GM19467 (cell line): ENCODE measurements at regions not wholly inside any gene's neighbourhood (a gene's known extent, or its start where the extent isn't known, plus 50 kb on each side); places are given as distances from the start of the nearest gene placed in this dataset.
"Not testable (repeated sequence)": the region's sequence is repeated elsewhere in the genome, so short reads cannot be mapped to it uniquely, and the experiment has no call there.

ENCODE experiments used
- ATAC-seq: cut with Tn5 transposase; IDR thresholded peaks from one replicate; pipeline ENCODE4 v1.9.1; 2021; ENCODE audit warnings: mild to moderate bottlenecking, moderate library complexity; ENCODE audit not compliant: unreplicated experiment

GRCh38 chr1:234907940-234908405 lies 220.7 kb downstream of the TOMM20 start:
- no peak for ATAC-seq

- ATAC-seq: no peak
Measured at GRCh38 chr1:234907208-234907939, 221.3 kb downstream of the TOMM20 start.

DNA sequence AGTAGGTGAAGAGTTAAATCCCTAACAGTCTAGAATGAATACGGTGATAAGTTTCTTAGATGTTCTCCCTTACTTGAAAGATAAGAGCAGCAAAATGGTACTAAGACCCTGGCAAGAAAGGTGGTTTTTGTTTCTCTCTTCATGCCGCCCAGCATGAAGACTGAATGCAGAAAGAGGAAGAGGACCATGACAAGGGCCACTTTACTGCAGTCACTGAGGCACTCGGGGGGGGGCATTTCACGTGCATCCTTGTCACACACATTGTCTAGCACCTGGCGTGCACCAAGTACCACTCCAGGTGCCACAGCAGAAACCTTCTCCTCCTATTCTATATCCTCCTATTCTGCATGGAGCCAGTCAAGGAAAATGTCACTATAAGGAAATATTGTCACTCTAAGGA lies 222.0 kb downstream of the TOMM20 start:
- no peak for ATAC-seq

DNA sequence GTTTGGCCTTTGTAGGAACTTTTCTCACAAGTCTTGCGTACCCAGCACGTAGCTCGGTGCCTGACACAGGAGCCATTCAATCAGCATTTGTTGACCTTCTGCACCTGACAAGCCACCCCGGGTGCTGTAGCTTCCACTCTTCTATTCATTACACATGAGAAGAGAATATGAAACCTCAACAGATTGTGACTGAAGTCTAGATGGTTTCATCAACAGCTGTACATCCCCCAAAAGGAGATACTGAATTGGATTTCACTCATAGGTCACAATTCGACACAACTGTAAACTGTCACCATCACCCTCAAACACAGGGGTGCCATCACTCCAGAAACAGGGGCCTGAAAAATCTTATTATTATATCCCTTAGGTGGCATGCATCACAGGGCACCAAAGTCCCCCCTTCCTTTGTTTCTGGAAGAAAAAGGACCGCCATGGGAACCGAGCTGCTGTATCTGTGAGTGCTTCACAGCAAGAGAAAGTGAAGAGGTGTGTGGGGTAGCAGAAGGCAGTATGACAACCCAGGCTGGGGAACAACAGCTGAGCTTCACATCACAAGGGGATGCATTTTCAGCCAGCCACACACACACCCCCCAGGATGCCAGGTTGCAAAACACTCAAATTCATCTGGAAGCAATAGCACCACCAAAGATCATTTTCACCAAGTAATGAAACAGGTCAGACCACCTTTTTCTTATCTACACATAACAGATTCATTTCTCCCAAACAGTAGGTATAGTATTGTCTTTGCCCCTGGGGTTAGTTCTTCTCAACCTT lies 225.7 kb downstream of the TOMM20 start:
- no peak for ATAC-seq

GRCh38 chr1:234901491-234902049 lies 227.1 kb downstream of the TOMM20 start:
- no peak for ATAC-seq

DNA sequence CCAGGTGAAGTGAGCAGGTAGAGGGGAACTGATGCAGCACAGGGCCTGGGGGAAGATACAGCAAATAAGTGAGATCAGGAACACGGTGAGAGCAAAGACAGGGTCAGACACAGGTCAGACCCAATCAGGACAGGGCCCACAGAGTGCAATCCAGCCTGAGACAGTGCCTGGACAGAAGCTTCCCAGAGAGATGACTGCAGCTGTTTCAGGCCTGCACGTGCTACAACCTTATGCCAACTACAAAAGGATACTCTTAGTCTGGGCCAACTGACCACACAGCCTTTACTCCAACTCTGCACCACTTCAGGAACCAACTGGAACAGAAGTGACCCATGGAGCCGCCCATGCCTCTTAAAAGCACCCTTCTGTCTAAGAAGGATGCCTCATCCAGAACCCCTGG lies 228.0 kb downstream of the TOMM20 start:
- ATAC-seq: no peak

DNA sequence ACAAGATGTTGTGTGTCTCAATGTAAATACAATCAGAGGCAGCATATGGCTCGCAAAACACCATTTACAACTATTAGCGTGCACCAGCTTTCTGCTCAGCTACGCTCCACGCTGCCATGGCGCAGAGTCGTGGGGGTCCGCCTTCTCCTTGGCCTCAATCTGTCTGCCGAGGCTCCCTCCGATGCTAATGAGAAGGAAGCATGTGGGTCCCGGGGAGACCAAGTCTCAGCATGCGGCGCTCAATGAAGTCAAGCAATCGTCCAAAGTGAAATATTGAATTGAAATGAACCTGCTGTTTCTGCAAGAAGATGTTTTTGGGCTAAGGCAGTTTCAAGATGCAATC lies 228.9 kb downstream of the TOMM20 start:
- ATAC-seq: no peak

DNA sequence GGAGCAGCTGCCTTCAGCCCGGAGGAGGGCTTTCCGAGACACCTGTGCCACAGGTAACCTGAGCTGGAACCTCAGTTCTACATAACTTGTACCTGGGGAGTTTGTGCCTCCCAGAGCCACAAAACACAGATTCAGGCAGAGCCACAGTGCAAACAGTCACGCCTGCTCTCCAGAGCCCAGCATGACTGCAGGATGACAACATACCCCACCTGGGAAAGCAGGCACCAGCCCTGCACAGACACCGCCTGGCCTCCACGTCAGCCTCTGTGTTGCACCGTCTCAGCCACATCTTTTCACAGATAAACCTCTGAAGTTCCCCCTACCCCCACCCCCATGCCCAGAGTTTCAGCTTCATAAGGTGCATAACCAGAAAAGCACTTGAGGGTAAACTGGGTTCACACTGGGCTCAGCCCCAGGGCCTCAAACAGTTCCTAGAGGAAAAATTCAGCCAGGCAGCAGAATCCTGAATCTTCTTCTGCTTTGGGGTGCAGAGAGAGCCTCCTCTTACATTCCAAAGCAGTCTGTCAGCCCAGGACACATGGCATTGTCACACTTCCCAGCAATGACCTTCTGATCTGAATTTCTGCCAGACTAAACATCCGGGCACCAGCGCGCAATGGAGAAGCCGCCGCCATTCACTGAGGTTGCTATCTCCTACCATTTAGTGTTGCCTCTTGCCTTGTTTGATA lies 229.5 kb downstream of the TOMM20 start:
- no peak for ATAC-seq

DNA sequence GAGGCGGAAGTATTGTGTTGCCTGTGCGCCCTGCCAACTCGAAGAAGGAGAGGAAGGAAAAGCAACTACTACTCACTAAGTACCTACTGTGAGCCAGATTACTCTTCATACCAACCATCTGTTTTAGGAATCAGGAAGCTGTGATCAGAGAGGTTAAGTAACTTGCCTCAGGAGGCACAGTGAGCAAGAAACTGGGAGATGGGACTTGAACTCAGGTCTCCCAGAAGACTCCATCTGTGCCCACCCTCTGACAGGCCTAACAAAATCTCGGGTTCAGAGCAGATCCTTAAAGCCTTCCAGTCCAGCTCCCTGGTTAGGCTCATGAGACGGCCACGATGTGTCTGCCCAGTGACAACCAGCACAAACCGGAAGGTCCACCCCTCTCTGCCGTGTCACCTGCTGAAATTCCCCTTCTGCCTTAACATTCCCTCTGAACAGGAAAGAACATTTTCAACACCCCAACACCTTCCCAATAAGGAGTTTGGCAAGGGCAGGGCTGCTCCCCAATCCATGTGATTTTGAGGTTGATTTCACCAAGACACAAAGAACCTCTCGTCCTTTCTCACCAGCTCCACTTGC lies 230.1 kb downstream of the TOMM20 start:
- ATAC-seq: no peak

DNA sequence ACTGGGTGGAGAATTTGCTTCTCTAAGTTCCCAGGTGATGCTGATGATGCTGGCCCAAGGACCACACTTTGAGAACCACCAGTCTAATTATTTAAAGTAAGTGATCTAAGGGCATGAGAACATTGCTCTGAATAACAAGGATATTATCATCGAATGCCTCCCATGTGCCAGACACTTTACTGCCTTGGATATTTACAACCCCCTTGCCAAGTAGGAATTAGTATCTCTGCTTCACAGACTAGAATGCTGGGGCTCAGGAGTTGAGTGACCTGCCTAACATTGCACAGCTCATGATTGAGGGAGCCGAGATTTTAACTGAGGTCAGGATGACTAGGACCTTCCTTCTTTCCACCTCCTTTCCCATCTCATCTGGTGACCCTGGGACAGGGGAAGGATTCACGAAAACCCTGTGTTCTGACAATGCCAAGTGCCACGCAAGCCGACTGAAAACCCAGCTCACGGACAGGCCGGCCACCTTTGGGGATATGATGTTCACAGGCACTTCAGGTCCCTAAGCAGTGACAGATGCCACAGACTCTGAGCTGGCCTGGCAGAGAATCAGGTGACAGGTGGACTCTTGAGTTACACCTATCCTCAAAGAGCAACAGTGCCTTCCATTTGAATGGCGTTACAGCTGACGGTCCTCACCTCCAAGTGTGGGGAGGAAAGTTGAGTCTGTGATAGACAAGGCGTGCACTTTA lies 230.7 kb downstream of the TOMM20 start:
- no peak for ATAC-seq

GRCh38 chr1:234897390-234897749 lies 231.3 kb downstream of the TOMM20 start:
- no peak for ATAC-seq

DNA sequence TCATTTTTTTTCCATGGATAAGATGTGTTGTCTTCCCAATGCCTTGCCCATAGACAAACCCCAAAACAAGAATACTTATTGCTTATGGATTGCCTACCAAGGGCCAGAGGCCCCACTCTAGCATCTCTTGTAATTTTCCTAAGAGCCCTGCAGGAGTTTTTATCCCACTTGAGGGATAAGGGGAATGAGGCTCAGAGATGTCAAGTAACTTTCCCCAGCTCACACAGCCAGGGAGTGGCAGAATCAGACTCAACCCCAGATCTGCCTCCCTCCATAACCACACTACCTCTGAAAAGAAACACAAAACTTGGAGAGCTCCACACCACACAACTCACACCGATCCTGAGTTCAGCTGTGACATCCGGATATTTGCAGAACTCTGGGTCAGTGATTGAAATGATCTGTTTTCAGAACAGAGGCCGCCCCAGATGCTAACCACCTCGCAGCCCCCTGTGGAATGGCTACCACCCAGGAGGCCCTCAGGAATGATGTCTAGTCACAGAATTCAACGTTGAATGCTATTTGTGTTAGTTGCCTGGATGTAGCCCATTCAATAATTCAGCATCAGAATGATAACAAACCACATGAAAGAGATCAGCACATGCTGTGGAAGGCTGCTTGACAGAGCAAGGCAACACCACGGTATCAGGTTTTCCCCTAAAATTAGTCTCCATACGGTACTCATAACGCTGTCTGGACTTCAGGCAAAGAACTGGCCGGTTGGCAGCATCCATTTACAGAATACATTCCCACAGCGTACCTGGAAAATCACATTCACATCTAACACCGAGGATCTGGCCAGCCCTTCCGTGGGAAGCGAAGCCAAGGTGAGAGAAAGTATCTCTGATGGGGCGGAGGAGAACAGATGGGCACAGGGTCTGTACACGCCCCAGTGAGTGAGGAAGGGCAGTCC lies 231.9 kb downstream of the TOMM20 start:
- ATAC-seq: no peak

DNA sequence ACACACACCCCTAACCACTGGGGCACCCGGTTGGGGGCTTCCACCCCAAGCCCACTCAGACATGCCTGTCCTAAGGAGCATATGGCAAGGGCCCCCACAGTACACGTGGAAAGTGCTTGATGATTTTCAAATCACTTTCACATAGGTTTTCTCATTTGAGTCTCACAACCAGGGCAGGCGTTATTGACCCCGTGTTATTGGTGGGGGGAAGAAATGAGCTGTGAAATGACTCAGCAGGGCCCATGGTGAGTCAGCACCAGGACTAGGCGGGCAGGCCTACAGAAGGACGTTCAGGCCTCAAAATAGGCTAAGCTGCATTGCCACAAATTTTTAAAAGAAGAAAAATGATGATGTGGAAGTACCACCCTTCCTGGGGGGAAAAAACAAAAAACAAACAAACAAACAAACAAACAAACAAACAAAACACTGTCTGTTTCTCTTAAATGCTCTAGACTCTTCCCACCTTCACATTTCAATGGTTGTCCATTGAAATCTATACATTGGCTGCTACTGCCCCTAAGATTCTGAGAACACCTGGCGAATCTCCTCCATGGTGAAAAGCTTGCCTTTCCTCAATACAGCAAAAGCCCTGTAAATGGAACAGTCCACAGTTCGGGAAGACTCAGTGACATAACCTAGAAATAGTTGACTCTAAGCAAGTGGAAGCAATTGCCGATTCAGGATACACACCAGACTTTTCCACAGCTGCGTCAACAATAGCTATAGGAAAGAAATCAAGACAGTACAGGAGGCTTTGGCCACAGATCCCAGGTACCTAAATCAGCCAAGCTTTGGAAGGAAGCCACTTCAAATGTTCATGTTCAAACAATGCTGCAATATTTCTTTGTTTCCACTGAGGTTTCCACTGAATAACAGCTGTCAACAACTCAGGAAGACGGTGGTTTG lies 234.7 kb downstream of the TOMM20 start:
- no peak for ATAC-seq

DNA sequence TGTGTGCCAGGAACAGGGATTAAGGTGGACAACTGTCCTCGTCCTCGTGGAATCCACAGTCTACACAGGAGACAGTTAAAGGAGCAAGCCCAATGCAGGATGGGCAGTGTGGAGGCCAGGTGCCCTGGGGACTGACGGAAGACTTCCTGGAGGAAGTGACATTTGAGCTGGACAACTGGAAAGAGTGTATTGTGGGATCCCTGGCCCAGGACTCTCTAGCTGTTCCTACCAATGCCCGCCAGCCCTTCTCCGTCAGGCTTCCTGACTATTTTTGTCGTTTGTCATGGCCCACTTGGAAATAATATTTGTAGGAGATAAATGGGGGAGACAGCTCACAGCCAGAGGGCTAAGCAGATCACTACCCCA lies 235.3 kb downstream of the TOMM20 start:
- ATAC-seq: no peak

DNA sequence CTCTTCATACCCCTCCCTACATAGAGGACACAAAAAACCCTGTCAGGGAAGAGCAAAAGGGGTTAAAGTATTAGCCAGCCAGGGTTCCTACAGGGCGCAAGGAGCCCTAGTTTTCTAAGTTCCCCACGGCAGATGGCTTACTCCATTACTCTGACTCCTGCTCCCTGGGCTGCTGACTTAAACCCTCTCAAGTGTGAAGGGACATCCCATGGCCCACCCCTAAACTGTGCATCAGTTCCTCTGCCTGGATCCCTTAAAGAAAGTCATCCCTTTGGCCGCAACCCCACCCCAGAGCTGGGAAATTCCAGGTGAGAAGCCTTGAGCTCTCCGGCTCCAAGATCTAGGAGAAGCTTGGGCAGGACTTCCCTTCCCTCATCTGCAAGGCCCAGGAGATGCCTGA lies 236.0 kb downstream of the TOMM20 start:
- no peak for ATAC-seq

DNA sequence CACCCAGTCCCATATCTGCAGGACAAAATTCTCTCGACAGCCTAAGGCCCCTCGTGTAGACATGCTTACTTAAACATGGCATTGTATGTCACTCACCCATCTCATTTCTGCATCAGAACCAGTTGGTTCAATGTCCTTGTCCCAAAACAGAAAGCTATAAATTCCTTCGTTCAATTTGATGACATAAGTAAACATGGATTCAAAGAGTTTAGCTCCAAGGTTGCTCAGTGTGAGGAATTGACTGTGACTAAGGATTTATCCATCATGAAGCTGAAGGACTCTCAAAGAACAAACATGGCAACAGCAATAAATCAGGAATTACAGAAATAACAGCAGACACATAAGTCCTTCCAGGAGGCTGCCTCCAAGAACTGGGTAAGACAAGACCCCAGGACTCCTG lies 237.2 kb downstream of the TOMM20 start:
- ATAC-seq: no peak

DNA sequence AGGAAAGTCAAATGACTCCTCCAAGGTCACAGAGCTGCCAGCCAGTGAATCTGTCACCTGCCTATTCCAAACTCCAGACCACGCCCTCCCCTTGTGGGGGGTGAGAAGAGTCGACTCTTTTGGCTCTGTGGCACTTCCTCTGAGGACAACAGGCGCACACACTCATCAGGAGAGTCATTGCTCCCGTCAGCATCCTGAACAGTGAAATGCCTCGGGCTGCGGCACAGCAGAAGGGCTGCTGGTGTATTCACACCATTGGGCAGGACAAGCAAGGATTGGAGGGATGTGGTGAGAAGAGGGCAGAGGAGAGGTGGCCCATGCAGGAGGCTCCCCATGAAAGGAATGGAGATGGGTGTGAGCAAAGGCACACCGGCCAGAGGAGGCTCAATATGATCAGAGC lies 239.0 kb downstream of the TOMM20 start:
- ATAC-seq: no peak

DNA sequence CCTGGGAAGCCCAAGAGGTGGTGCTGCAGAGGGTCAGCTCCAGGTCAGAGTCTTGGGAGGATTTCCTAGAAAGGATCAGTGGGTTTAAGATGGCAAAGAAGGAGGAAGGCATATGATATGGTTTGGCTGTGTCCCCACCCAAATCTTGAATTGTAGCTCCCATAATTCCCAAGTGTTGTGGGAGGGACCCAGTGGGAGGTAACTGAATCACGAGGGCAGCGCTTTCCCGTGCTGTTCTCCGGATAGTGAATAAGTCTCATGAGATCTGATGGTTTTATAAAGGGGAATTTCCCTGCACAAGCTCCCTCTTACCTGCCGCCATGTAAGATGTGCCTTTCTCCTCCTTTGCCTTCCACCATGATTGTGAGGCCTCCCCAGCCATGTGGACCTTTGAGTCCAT lies 240.4 kb downstream of the TOMM20 start:
- ATAC-seq: not testable (repeated sequence)
